ENCODE measurements at regions not wholly inside any gene's neighbourhood (a gene's known extent, or its start where the extent isn't known, plus 50 kb on each side); places are given as distances from the start of the nearest gene placed in this dataset.

GRCh38 chr12:90791445-90791844, 163.5 kb downstream of the CCER1 start:
- H3K4me3 ChIP-seq (ENCODE audit: low read length), result no peak overlapping the region
- no peak for TF ChIP-seq CTCF (IDR thresholded peaks at IDR 0.05; ENCODE audit: insufficient read depth, low read depth, low read length, missing control alignments)
- no peak for DNase-seq (ENCODE audit: low read depth)

GRCh38 chr12:90790747-90791146, 164.2 kb downstream of the CCER1 start:
- TF ChIP-seq CTCF (IDR thresholded peaks at IDR 0.05; ENCODE audit: insufficient read depth, low read depth, low read length, missing control alignments), result no peak
- H3K4me3 ChIP-seq (ENCODE audit: low read length), result no peak overlapping the region
- DNase-seq (ENCODE audit: low read depth), result no peak

- H3K4me3 ChIP-seq (ENCODE audit: low read length), result no peak overlapping the region
- no peak for TF ChIP-seq CTCF (IDR thresholded peaks at IDR 0.05; ENCODE audit: insufficient read depth, low read depth, low read length, missing control alignments)
- DNase-seq (ENCODE audit: low read depth), result no peak
These were observed 181.5 kb downstream of the CCER1 start for GRCh38 chr12:90773491-90773890.

- H3K4me3 ChIP-seq (ENCODE audit: low read length), result no peak overlapping the region
- DNase-seq (ENCODE audit: low read depth), result no peak
- TF ChIP-seq CTCF (IDR thresholded peaks at IDR 0.05; ENCODE audit: insufficient read depth, low read depth, low read length, missing control alignments), result no peak
These were observed 184.1 kb downstream of the CCER1 start for GRCh38 chr12:90770861-90771260.

GRCh38 chr12:90757957-90758356, 197.0 kb downstream of the CCER1 start:
- no peak for TF ChIP-seq CTCF (IDR thresholded peaks at IDR 0.05; ENCODE audit: insufficient read depth, low read depth, low read length, missing control alignments)
- no peak overlapping the region for H3K4me3 ChIP-seq (ENCODE audit: low read length)
- no peak for DNase-seq (ENCODE audit: low read depth)

GRCh38 chr12:90745211-90745610, 209.8 kb downstream of the CCER1 start:
- no peak overlapping the region for H3K4me3 ChIP-seq (ENCODE audit: low read length)
- DNase-seq (ENCODE audit: low read depth), result no peak
- TF ChIP-seq CTCF (IDR thresholded peaks at IDR 0.05; ENCODE audit: insufficient read depth, low read depth, low read length, missing control alignments), result no peak

GRCh38 chr12:90741611-90742010, 213.4 kb downstream of the CCER1 start:
- no peak for TF ChIP-seq CTCF (IDR thresholded peaks at IDR 0.05; ENCODE audit: insufficient read depth, low read depth, low read length, missing control alignments)
- DNase-seq (ENCODE audit: low read depth), result no peak
- no peak overlapping the region for H3K4me3 ChIP-seq (ENCODE audit: low read length)
